Neural cell (in vitro differentiated cells): ENCODE measurements at regions not wholly inside any gene's neighbourhood (a gene's known extent, or its start where the extent isn't known, plus 50 kb on each side); places are given as distances from the start of the nearest gene placed in this dataset.

Experiments used
- H2AFZ ChIP-seq: fragments of 200-600, 300-800 bp; sonication (generic), shearing (Covaris generic); 2 replicates; pipeline ENCODE4 v1.6.0; 2014; ENCODE audit warnings: low read depth, mild to moderate bottlenecking, antibody characterized with exemption, low read length, moderate library complexity
- H3F3A ChIP-seq: fragments of 200-600 bp; shearing (Covaris generic); 2 replicates; pipeline ENCODE4 v1.6.1; 2016; ENCODE audit warnings: mild to moderate bottlenecking, moderate library complexity, mixed read lengths, antibody characterized with exemption, low read length; ENCODE audit not compliant: insufficient read depth, poor library complexity, severe bottlenecking
- H3K27ac ChIP-seq: fragments of 200-600, 300-800 bp; sonication (generic), shearing (Covaris generic); 2 replicates; pipeline ENCODE4 v1.5.1; 2014; ENCODE audit warnings: mild to moderate bottlenecking, low read length, moderate library complexity
- H3K27me3 ChIP-seq: fragments of 300-800, 200-600 bp; sonication (generic), shearing (Covaris generic); 2 replicates; pipeline ENCODE4 v1.6.0; 2014; ENCODE audit warnings: mild to moderate bottlenecking, low read depth, low read length, moderate library complexity; ENCODE audit not compliant: insufficient read depth
- H3K36me3 ChIP-seq: fragments of 300-800, 200-600 bp; sonication (generic), shearing (Covaris generic); 2 replicates; pipeline ENCODE4 v1.5.1; 2014; ENCODE audit warnings: mild to moderate bottlenecking, antibody characterized with exemption, low read length, moderate library complexity; ENCODE audit not compliant: insufficient read depth
- H3K4me2 ChIP-seq: fragments of 300-800, 200-600 bp; sonication (generic), shearing (Covaris generic); 2 replicates; pipeline ENCODE4 v1.6.0; 2014; ENCODE audit warnings: mild to moderate bottlenecking, low read length
- H3K4me3 ChIP-seq: fragments of 300-800, 200-600 bp; sonication (generic), shearing (Covaris generic); 2 replicates; pipeline ENCODE4 v1.5.1; 2014; ENCODE audit warnings: mild to moderate bottlenecking, low read length, moderate library complexity
- H3K79me2 ChIP-seq: fragments of 200-600 bp; shearing (Covaris generic); replicated peaks from 2 replicates; pipeline ENCODE4 v1.6.0; 2014; ENCODE audit warnings: mild to moderate bottlenecking, low read length, moderate library complexity; ENCODE audit not compliant: insufficient read depth
- H3K9ac ChIP-seq: fragments of 300-800, 200-600 bp; sonication (generic), shearing (Covaris generic); 2 replicates; pipeline ENCODE4 v1.6.1; 2016; ENCODE audit warnings: mild to moderate bottlenecking, low read length, mixed read lengths
- H3K9me2 ChIP-seq: fragments of 200-600 bp; shearing (Covaris generic); 2 replicates; pipeline ENCODE4 v1.6.1; 2016; ENCODE audit warnings: mild to moderate bottlenecking, low read length, mixed read lengths; ENCODE audit not compliant: insufficient read depth
- H3K9me3 ChIP-seq: fragments of 200-600, 300-800 bp; sonication (generic), shearing (Covaris generic); 2 replicates; pipeline ENCODE4 v1.6.1; 2016; ENCODE audit warnings: mild to moderate bottlenecking, mixed run types, low read length, moderate library complexity, mixed read lengths
- H4K20me1 ChIP-seq: fragments of 200-600 bp; shearing (Covaris generic); 2 replicates; pipeline ENCODE4 v1.6.1; 2016; ENCODE audit warnings: mild to moderate bottlenecking, mixed run types; ENCODE audit not compliant: insufficient read depth
- CTCF ChIP-seq: fragments of 450-650 bp; IDR thresholded peaks from 2 replicates; pipeline ENCODE4 v1.5.1; 2014; ENCODE audit warnings: antibody characterized with exemption, mild to moderate bottlenecking, moderate library complexity; ENCODE audit not compliant: poor library complexity, severe bottlenecking
- EP300 ChIP-seq: fragments of 450-650 bp; conservative IDR thresholded peaks from 2 replicates; pipeline ENCODE4 v1.6.1; 2014; ENCODE audit warnings: antibody characterized with exemption, mild to moderate bottlenecking, moderate library complexity; ENCODE audit not compliant: poor library complexity, severe bottlenecking
- EZH2 ChIP-seq: fragments of 200-600, 300-800 bp; shearing (Covaris generic), sonication (generic); IDR thresholded peaks from 2 replicates; pipeline ENCODE4 v1.6.1; 2014; ENCODE audit warnings: antibody characterized with exemption, low read length, borderline replicate concordance, mild to moderate bottlenecking; ENCODE audit not compliant: insufficient read depth, poor library complexity, severe bottlenecking
- MXI1 ChIP-seq: fragments of 450-650 bp; conservative IDR thresholded peaks from 2 replicates; pipeline ENCODE4 v1.6.1; 2014; ENCODE audit warnings: antibody characterized with exemption, mild to moderate bottlenecking; ENCODE audit not compliant: poor library complexity, severe bottlenecking
- POLR2AphosphoS5 ChIP-seq: IDR thresholded peaks from 2 replicates; pipeline ENCODE4 v1.6.1; 2012
- RAD21 ChIP-seq: fragments of 450-650 bp; conservative IDR thresholded peaks from 2 replicates; pipeline ENCODE4 v1.6.1; 2014; ENCODE audit warnings: antibody characterized with exemption, mild to moderate bottlenecking, moderate library complexity
- REST ChIP-seq: IDR thresholded peaks from 2 replicates; pipeline ENCODE4 v1.6.1; 2012; ENCODE audit warnings: borderline replicate concordance
- SMC3 ChIP-seq: fragments of 450-650 bp; conservative IDR thresholded peaks from 2 replicates; pipeline ENCODE4 v1.6.1; 2014; ENCODE audit warnings: antibody characterized with exemption, mild to moderate bottlenecking, moderate library complexity; ENCODE audit not compliant: poor library complexity
- TAF1 ChIP-seq: IDR thresholded peaks from 2 replicates; pipeline ENCODE4 v1.6.1; 2012; ENCODE audit warnings: low read depth

- Histone ChIP-seq H3K9me3 (no peaks in the 10 kb centered on the region), H3K9ac (no peak overlapping the region), H3K36me3 (no peaks in the 10 kb centered on the region), H4K20me1 (no peaks in the 10 kb centered on the region), H3K27ac (no peak overlapping the region), H3F3A (no peaks in the 10 kb centered on the region), H3K4me3 (no peak overlapping the region), H2AFZ (no peak overlapping the region), H3K4me2 (no peak overlapping the region), H3K9me2 (no peaks in the 10 kb centered on the region), H3K79me2 (no peaks in the 10 kb centered on the region), H3K27me3 (no peaks in the 10 kb centered on the region)
- TF ChIP-seq CTCF, result no peak
- TF ChIP-seq REST, result no peak
- TF ChIP-seq SMC3, result no peak
- no peak for TF ChIP-seq TAF1
- no peak for TF ChIP-seq EP300
- no peak for TF ChIP-seq POLR2AphosphoS5
- TF ChIP-seq RAD21, result no peak
- no peak for TF ChIP-seq MXI1
- TF ChIP-seq EZH2, result no peak
These were observed 87.5 kb upstream of the TOP1 start for GRCh38 chr20:40941133-40941610.

- Histone ChIP-seq H3K27me3 (no peaks in the 10 kb centered on the region), H3K9me3 (no peaks in the 10 kb centered on the region), H4K20me1 (no peaks in the 10 kb centered on the region), H3K9me2 (no peaks in the 10 kb centered on the region), H3K4me3 (no peak overlapping the region), H2AFZ (no peak overlapping the region), H3K4me2 (no peak overlapping the region), H3K9ac (no peak overlapping the region), H3K36me3 (no peaks in the 10 kb centered on the region), H3K79me2 (no peaks in the 10 kb centered on the region), H3K27ac (no peak overlapping the region), H3F3A (no peaks in the 10 kb centered on the region)
- no peak for TF ChIP-seq TAF1
- no peak for TF ChIP-seq POLR2AphosphoS5
- TF ChIP-seq EZH2, result no peak
- TF ChIP-seq RAD21, result no peak
- TF ChIP-seq MXI1, result no peak
These were observed 86.6 kb upstream of the TOP1 start for GRCh38 chr20:40942006-40942405.
